DLD1 (cell line): ENCODE measurements at regions not wholly inside any gene's neighbourhood (a gene's known extent, or its start where the extent isn't known, plus 50 kb on each side); places are given as distances from the start of the nearest gene placed in this dataset.

Experiments used
- in situ Hi-C: cut with HindIII; loops from 2 replicates; pipeline ENCODE4 v1.10.0; 2017; ENCODE audit warnings: low sequenced_read_pairs

DNA sequence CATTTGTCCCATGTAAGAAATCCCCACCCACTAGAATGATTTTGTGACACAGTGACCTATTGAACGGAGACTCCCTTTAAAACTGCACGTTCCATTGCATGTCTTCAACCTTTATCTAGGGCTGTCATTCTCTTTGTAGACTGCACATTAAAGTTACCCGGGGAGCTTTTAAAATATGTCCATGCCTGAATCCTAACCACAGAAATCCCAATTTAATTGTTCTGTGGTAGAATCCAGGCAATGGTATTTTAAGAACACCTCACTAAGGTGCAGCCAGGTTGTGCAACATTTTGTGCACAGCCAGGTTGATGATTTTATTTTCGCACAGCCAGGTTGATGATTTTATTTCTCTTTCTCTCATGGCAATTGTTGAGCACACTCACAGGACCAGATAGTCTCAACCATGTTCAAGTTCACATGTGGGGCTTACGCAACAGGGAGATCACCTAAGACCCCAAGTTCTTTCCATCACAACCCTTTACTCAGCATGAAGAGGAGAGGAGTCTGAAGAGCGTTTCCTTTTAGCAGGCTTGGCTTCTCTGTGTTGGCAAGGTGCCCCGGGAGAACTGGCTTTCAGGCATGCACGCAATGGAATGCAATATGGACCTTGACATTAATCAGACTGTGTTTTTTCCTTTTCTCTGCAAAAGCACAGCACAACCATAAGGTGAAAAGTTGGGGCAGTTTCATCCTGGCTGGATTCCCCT, 467.3 kb upstream of the ETAA1 start:
- in situ Hi-C loops: no loop called here

DNA sequence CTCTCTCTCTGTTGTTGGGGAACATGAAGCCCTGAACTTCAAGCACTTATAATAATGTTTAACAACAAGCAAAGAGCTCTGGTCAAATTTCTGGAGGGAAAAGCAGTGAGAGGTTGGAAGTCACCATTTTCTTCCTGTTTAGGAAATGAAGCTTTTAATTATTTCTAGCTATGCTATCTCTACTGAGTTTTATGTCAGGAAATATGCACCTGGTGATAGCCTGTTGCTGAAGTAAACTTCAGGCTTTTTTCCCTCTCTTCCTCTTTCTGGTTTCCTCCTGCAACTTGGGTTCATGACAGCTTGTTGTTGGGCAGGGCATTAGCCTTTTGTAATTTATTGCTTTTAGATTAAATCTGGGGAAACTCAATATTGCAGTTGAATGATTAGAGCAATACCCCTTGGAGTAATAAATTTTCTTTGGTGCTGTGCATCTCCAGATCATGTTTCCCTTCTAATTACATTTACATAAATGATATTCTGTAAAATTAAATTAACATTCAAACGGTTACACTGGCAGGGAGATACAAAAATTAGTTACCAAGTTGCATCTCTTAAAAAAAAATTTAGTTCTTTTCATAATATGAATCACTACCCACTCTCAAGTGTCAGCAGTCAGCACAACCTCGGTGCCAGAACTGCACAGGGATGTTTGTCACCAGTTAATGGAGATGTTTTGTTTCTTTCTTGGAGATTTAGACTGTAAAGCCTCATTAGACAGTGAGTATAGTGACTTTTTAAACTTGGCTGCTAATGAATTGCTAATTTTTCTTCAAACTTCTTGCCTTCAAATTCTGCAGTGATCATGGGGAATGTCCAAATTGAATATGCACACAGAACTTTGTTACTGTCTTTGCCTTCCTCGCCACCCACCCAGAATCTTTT, 466.6 kb upstream of the ETAA1 start:
- in situ Hi-C loops: no loop called here

- in situ Hi-C loops: no loop called here
Measured at GRCh38 chr2:66938471-66938967, 458.6 kb upstream of the ETAA1 start.

GRCh38 chr2:66940080-66940479, 457.1 kb upstream of the ETAA1 start:
- in situ Hi-C loops: no loop called here

GRCh38 chr2:66948234-66948633, 448.9 kb upstream of the ETAA1 start:
- in situ Hi-C loops: no loop called here

- in situ Hi-C loops: no loop called here
Measured at GRCh38 chr2:66957198-66957597, 439.9 kb upstream of the ETAA1 start.

DNA sequence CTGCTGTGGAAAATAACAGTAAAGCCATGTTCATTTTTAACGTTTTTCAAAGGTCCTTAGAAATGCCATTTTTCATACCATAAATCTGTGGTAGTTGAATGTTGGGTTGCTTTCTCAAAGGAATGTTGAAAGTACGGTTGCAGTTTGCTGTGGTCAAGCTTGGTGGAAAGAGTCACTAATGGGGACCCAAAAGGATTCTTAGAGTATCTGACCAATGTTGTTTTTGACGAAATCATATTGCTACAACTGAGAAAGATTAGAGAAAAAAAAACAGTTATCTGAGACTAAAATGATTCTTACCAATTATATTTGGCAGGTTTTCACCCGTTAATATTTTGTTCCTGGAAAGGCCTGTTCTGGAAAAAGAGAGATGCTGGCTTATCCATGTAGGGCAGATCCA, 439.5 kb upstream of the ETAA1 start:
- in situ Hi-C loops: no loop called here

DNA sequence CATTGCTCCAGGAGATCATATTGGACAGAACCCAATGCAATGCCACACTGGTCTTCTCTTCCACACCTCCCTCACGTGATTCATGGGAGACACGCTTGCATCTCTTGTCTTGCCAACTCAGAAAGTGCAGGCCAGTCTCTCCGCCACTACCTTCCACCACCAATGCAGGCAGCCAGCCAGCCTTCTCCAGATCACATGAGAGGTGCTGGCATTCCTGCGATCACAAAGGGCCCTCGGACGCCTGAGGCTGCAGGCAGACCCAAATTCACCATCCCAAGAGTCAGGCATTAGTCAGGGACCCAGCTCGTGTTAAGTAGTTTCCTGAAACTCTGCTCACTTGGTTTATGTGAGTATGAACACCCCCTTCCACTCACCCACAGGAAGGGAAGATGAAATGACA, 437.0 kb upstream of the ETAA1 start:
- in situ Hi-C loops: no loop called here

GRCh38 chr2:66962716-66963115, 434.4 kb upstream of the ETAA1 start:
- in situ Hi-C loops: no loop called here

- in situ Hi-C loops: no loop called here
Measured at GRCh38 chr2:66966631-66967030, 430.5 kb upstream of the ETAA1 start.

- in situ Hi-C loops: no loop called here
Measured at GRCh38 chr2:66968946-66969345, 428.2 kb upstream of the ETAA1 start.

DNA sequence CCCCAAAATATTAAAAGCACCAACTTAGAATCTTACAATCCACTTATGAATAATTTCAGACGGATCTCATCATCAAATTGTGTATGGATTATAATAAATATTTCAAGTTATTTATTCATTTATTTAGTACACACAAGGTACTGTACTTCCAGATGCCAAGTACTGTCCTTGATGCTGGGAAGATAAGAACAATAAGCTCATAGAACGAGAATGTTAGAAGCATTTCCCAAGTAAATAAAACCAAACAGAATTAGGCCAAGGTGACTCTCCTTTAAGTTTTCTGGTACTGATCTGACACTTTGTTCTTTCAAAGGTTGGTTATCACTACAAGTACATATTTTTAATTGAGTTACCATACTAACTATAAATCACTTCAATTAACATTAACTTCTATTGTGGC, 416.1 kb upstream of the ETAA1 start:
- in situ Hi-C loops: no loop called here

DNA sequence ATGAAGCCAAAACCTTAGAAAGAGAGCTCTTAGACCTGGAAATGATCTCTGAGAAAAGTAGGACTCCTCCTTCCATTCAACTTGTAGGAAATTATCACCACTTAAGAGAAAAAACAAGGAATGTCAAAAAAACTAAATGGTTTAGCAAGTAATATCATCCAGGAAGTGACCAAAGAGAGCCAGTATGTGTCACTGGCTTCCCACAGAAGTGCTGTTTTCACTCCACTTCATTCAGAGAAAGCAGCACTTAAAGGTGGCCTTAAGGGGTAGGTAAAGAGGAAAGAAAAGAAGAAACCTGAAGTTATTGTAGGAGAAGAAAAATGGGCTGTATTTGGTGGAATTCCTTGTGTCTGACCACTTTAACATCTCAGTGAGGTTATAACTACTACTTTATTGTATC, 414.4 kb upstream of the ETAA1 start:
- in situ Hi-C loops: no loop called here

- in situ Hi-C loops: no loop called here
Measured at GRCh38 chr2:66984864-66985263, 412.3 kb upstream of the ETAA1 start.

GRCh38 chr2:66985906-66986305, 411.2 kb upstream of the ETAA1 start:
- in situ Hi-C loops: no loop called here

DNA sequence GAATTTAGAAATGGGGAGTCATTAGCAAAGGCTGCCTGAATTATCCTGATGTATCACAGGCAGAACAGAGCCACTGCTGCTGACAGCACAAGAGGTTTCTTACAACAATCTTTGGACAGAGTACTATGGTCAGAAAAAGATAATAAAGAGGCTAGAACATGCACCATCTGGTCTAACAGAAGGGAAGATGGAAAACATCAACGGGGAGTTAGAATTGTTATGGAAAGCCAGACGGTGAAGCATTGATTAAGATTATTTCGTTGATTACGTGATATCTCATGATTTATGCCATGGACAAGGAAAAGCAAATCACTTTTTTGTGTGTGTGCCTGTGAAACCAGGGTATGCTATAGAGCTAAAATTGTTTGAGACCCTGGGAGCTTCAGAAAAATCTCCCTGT, 409.4 kb upstream of the ETAA1 start:
- in situ Hi-C loops: no loop called here

- in situ Hi-C loops: no loop called here
Measured at GRCh38 chr2:66994654-66995053, 402.5 kb upstream of the ETAA1 start.

GRCh38 chr2:66995636-66996035, 401.5 kb upstream of the ETAA1 start:
- in situ Hi-C loops: no loop called here

DNA sequence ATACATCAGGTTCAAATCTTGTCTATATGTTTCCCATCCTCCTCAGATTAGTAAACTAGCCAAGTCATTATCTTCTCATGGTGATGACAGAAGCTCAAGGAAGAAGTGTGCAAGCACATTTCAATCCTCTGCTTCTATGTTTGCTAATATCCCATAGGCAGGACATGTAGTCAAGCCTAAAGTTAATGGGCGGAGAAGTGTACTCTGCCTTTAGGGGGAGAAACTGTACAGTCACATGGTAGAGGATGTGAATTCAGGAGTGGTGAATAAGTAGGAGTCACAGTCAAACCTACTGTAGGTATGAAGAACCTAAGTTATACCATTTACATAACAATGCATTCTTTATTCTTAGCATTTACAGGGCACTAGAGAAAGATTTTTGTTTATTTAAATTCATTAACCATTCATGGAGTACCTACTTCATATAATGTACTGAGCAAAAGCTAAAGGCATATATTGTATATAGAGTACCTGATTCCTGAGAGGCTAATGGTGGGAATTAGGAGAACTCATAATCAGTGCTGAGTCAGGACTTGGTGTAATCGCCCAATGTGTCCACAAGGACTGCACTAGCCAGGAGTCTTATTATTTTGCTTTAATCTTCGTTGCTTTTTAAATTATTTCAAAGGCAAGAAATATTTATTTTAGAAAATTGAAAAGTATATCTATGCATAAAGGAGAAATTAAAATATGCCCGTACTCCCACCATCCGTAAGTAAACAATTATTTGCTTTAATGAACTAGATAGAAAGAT, 394.3 kb upstream of the ETAA1 start:
- in situ Hi-C loops: no loop called here

- in situ Hi-C loops: no loop called here
Measured at GRCh38 chr2:67006373-67006960, 390.7 kb upstream of the ETAA1 start.

DNA sequence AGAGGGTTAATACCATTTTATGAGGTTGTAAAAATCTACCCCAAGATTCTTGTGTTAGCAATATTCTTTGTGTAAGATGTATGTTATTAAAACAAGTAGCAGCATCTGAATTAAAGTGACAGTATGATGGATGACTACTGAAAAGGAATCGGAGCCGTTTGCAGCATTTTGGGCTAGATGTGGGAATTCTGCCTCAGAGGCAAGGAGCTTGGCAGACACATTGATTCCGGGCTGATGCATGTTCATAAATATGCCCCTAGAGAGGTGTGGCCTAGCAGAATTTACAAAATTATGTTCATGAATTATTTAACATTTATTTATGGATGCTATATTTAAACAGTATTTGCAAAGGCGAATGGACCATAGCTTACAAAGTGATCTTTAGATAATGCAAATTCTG, 389.0 kb upstream of the ETAA1 start:
- in situ Hi-C loops: no loop called here
